Pancreas (tissue), 10 donors: ENCODE measurements at regions not wholly inside any gene's neighbourhood (a gene's known extent, or its start where the extent isn't known, plus 50 kb on each side); places are given as distances from the start of the nearest gene placed in this dataset.

Experiments used
- ATAC-seq, 4 donors: fragments of 200-7000 bp; cut with Tn5 transposase; one replicate each; pipeline versions ENCODE4 v1.8.0 to v1.9.1; 2020; ENCODE audit warnings: mild to moderate bottlenecking in 4 of 4, moderate library complexity in 4 of 4
- DNase-seq, 6 donors: peaks; one replicate each; pipeline ENCODE4 v3.0.0-alpha.2; 2020
- FAIRE-seq: peaks from 2 replicates; lab custom pipeline; 2012; peaks lifted over from hg19 to GRCh38; lab: Jason Lieb, UNC
- H3K27ac ChIP-seq, 4 donors: fragments of 200-600 bp; sonication (generic); 1 replicate in 3 of 4; 2 replicates in 1 of 4; pipeline versions ENCODE4 v1.5.0 to v1.8.0; 2020
- H3K27me3 ChIP-seq, 4 donors: fragments of 200-600 bp; one replicate each; pipeline ENCODE4 v1.8.0; 2021
- H3K36me3 ChIP-seq, 3 donors: fragments of 200-600 bp; sonication (generic) in 1 of 3; one replicate each; pipeline versions ENCODE4 v1.5.0 to v1.8.0; 2020 to 2021
- H3K4me1 ChIP-seq, 3 donors: fragments of 200-600 bp; one replicate each; pipeline ENCODE4 v1.8.0; 2021
- H3K4me3 ChIP-seq, 4 donors: fragments of 200-600 bp; sonication (generic) in 2 of 4; one replicate each; pipeline versions ENCODE4 v1.5.0 to v1.8.0; 2020 to 2021
- H3K9me3 ChIP-seq, 4 donors: fragments of 200-600 bp; one replicate each; pipeline ENCODE4 v1.8.0; 2021
- CTCF ChIP-seq, 4 donors: fragments of 200-600 bp; sonication (generic) in 3 of 4; IDR thresholded peaks; one replicate each; pipeline versions ENCODE4 v1.5.0 to v1.8.0; 2021; ENCODE audit warnings: antibody characterized with exemption in 4 of 4
- WGBS, 2 donors: extraction: QIAGEN DNeasy Blood & Tissue Kit; methylation state at CpG; one replicate each; pipeline ENCODE4 v1.1.7; 2013; 5-methylcytosine and 5-hydroxymethylcytosine counted together
- intact Hi-C, 3 donors: fragments of 100-400 bp; cut with DNase I; formaldehyde crosslinking; loops; one replicate each; pipeline versions ENCODE4 v1.11.1 to v1.14.2; 2022
- donor health status: healthy with polysubstance abuse.
- donor health status: DM: no; HTN: no; CAD: no; lungs with moderate emphysema.
- donor health status: DM: no; HTN: no; CAD: no.
- donor health status: control.
- donor health status: control.
- donor health status: Bipolar disorder and iron deficiency.
- donor health status: DM: yes; HTN: yes; CAD: no.
- donor health status: DM: no; HTN: no; CAD: no.
- donor health status: DM: no; HTN: no; CAD: no.
- donor health status: DM: yes; HTN: yes; CAD: no.

GRCh38 chr7:1329261-1329660, 96.6 kb downstream of the UNCX start:
- DNase-seq, result no peak
- H3K9me3 ChIP-seq, result no peaks in the 10 kb centered on the region
- no peaks in the 10 kb centered on the region for H3K27me3 ChIP-seq
- ATAC-seq, result no peak
- TF ChIP-seq CTCF (IDR thresholded peaks at IDR 0.05), result no peak
- intact Hi-C loops, result no loop called here
- WGBS, 2 donors, result 52 to 77% methylated on average over 13 of the region's 13 CpGs
- FAIRE-seq, result no peak
- no peak overlapping the region for H3K27ac ChIP-seq
- H3K4me1 ChIP-seq, result no peaks in the 10 kb centered on the region
- H3K4me3 ChIP-seq, result no peak overlapping the region
- no peaks in the 10 kb centered on the region for H3K36me3 ChIP-seq

GRCh38 chr7:1329966-1330800, 97.5 kb downstream of the UNCX start:
- FAIRE-seq, result no peak
- 64 to 73% methylated on average over 38 of the region's 38 CpGs for WGBS, 2 donors
- no peaks in the 10 kb centered on the region for H3K36me3 ChIP-seq

GRCh38 chr7:1330801-1331425, 98.2 kb downstream of the UNCX start:
- Histone ChIP-seq H3K4me1 (no peaks in the 10 kb centered on the region), H3K9me3 (no peaks in the 10 kb centered on the region), H3K27me3 (no peaks in the 10 kb centered on the region), H3K27ac (no peak overlapping the region), H3K4me3 (no peak overlapping the region), H3K36me3 (no peaks in the 10 kb centered on the region)
- peak in 1 of 6 donors; percentile 33 for DNase-seq
- WGBS, 2 donors, result 62 to 67% methylated on average over 39 of the region's 39 CpGs
- TF ChIP-seq CTCF (IDR thresholded peaks at IDR 0.05), result no peak
- FAIRE-seq, result no peak
- no peak for ATAC-seq
- intact Hi-C loops, result no loop called here

More at GRCh38 chr7:1329966-1330800, 97.5 kb downstream of the UNCX start:
- Histone ChIP-seq H3K4me1 (no peaks in the 10 kb centered on the region), H3K27ac (no peak overlapping the region), H3K27me3 (no peaks in the 10 kb centered on the region), H3K9me3 (no peaks in the 10 kb centered on the region), H3K4me3 (no peak overlapping the region)
- DNase-seq (peak in 1 of 6 donors; percentile 49), ATAC-seq (no peak)
- intact Hi-C loops, result no loop called here
- TF ChIP-seq CTCF (IDR thresholded peaks at IDR 0.05), result no peak

- ATAC-seq, result no peak
- Histone ChIP-seq H3K9me3 (no peaks in the 10 kb centered on the region), H3K36me3 (no peaks in the 10 kb centered on the region), H3K4me1 (no peaks in the 10 kb centered on the region), H3K27me3 (no peaks in the 10 kb centered on the region), H3K4me3 (no peak overlapping the region), H3K27ac (no peak overlapping the region)
- WGBS, 2 donors, result 46 to 53% methylated on average over 20 to 21 of the region's 21 CpGs
- TF ChIP-seq CTCF (IDR thresholded peaks at IDR 0.05), result no peak
- no peak for FAIRE-seq
- no peak for DNase-seq
- intact Hi-C loops, result no loop called here
Measured at GRCh38 chr7:1331561-1332467, 99.1 kb downstream of the UNCX start.
